Ovary (tissue), 3 donors: ENCODE measurements at regions not wholly inside any gene's neighbourhood (a gene's known extent, or its start where the extent isn't known, plus 50 kb on each side); places are given as distances from the start of the nearest gene placed in this dataset.

Experiments
- CTCF ChIP-seq, 3 donors: fragments of 450-650 bp in 2 of 3; fragments of 200-600 bp in 1 of 3; IDR thresholded peaks; one replicate each; pipeline versions ENCODE4 v1.5.1 to v1.8.0; 2016 to 2022; ENCODE audit warnings: antibody characterized with exemption in 3 of 3, mild to moderate bottlenecking in 1 of 3
- POLR2A ChIP-seq: fragments of 450-650 bp; IDR thresholded peaks from one replicate; pipeline ENCODE4 v1.6.1; 2017; ENCODE audit warnings: antibody characterized with exemption, mild to moderate bottlenecking, moderate library complexity
- donor health status: DM: no; HTN: no; CAD: no.

GRCh38 chr17:79536212-79536840 lies 74.5 kb downstream of the RBFOX3 start:
- TF ChIP-seq POLR2A (no peak), CTCF (IDR thresholded peaks at IDR 0.05) (no peak)
